ENCODE measurements at regions not wholly inside any gene's neighbourhood (a gene's known extent, or its start where the extent isn't known, plus 50 kb on each side); places are given as distances from the start of the nearest gene placed in this dataset.

DNA sequence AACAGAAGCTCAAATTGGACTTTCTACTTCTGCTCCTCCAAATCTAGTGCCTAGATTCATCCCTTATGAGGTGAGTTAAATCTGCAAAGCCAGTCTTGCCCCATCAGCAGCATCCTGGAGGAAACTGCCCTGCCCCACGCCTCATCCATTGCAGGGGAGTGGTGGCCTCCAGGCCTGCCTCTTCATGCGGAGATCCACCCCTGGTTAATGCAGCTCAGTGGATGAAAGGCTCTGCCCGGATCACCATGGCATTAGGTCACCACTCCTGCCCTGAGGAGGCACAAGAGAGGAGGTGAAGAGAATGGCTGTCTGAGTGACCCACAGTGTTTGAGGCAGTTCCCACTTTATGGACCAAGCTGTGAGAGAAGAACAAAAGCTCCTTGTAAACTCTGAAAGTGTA, 218.1 kb downstream of the C12orf75 start:
- Histone ChIP-seq H3K4me3 (ENCODE audit: low read length in 3 of 3) (no peak overlapping the region), H3K4me1 (ENCODE audit: control insufficient read depth in 3 of 3, insufficient read depth in 3 of 3, low read length in 3 of 3) (no peaks in the 10 kb centered on the region), H3K36me3 (ENCODE audit: control insufficient read depth in 3 of 3, insufficient read depth in 3 of 3, low read length in 3 of 3) (no peaks in the 10 kb centered on the region)

DNA sequence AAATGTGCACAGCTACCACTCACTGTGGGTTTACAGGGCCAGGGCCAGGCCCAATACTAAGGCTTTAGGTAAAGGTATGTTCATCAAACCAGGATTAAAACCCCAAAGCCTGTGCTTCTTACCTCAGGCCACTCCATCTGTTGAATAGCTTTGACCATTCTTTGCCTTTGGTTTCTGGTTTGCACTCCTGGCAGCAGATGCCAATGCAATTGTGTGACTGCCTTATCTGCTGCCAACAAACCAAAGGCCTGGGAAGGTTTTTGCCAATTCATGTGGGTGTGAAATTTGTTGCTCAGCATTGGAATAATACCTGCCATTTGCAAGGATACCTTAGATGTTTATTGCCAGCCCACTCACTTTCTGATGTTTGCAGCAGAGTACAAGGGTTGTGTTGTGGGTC, 221.6 kb downstream of the C12orf75 start:
- H3K36me3 ChIP-seq (ENCODE audit: control insufficient read depth in 3 of 3, insufficient read depth in 3 of 3, low read length in 3 of 3), result no peaks in the 10 kb centered on the region
- H3K27me3 ChIP-seq (ENCODE audit: control insufficient read depth in 3 of 3, insufficient read depth in 3 of 3, low read length in 3 of 3), result no peaks in the 10 kb centered on the region
- no peaks in the 10 kb centered on the region for H3K9me3 ChIP-seq (ENCODE audit: control insufficient read depth in 3 of 3, low read length in 3 of 3)
- H3K4me3 ChIP-seq (ENCODE audit: low read length in 3 of 3), result no peak overlapping the region
- peaks cover 0 to 3% (median 0%) of the 10 kb centered on the region in 3 donors for H3K4me1 ChIP-seq (ENCODE audit: control insufficient read depth in 3 of 3, insufficient read depth in 3 of 3, low read length in 3 of 3)
- H3K27ac ChIP-seq (ENCODE audit: low read depth, low read length), result no peak overlapping the region
- H3K9ac ChIP-seq (ENCODE audit: low read depth in 1 of 3, low read length in 3 of 3), result no peak overlapping the region

More for the DNA sequence above, 218.1 kb downstream of the C12orf75 start:
- Histone ChIP-seq H3K27me3 (ENCODE audit: control insufficient read depth in 3 of 3, insufficient read depth in 3 of 3, low read length in 3 of 3) (no peaks in the 10 kb centered on the region), H3K9ac (ENCODE audit: low read depth in 1 of 3, low read length in 3 of 3) (no peak overlapping the region), H3K27ac (ENCODE audit: low read depth, low read length) (no peak overlapping the region), H3K9me3 (ENCODE audit: control insufficient read depth in 3 of 3, low read length in 3 of 3) (no peaks in the 10 kb centered on the region)

DNA sequence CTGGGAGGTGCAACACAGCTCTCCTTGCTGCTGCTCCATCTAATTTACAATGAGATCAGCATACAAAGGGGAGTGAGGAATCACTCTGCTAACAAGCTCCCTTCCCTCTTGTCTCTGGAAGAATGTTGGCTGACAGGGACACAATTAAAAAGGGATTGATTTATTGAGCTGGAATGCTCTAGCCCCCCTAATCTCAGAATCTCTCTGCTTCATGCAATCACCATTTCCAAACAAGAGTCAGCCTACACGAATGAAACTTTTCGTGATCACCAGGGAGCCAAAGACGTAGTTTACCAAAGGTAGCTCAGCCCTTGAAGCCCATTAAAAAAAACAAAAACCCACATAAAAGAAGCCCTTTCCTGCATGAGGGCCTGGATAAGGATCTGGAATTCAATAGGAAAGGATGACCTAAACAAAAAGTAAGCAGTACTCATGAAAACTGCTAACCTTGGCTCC, 223.8 kb downstream of the C12orf75 start:
- H3K9me3 ChIP-seq (ENCODE audit: control insufficient read depth in 3 of 3, low read length in 3 of 3), result no peaks in the 10 kb centered on the region
- no peaks in the 10 kb centered on the region for H3K36me3 ChIP-seq (ENCODE audit: control insufficient read depth in 3 of 3, insufficient read depth in 3 of 3, low read length in 3 of 3)
- H3K9ac ChIP-seq (ENCODE audit: low read depth in 1 of 3, low read length in 3 of 3), result no peak overlapping the region
- H3K27ac ChIP-seq (ENCODE audit: low read depth, low read length), result no peak overlapping the region
- H3K4me1 ChIP-seq (ENCODE audit: control insufficient read depth in 3 of 3, insufficient read depth in 3 of 3, low read length in 3 of 3), result peaks cover 0 to 3% (median 0%) of the 10 kb centered on the region in 3 donors
- H3K4me3 ChIP-seq (ENCODE audit: low read length in 3 of 3), result no peak overlapping the region
- H3K27me3 ChIP-seq (ENCODE audit: control insufficient read depth in 3 of 3, insufficient read depth in 3 of 3, low read length in 3 of 3), result no peaks in the 10 kb centered on the region

- Histone ChIP-seq H3K36me3 (ENCODE audit: control insufficient read depth in 3 of 3, insufficient read depth in 3 of 3, low read length in 3 of 3) (no peaks in the 10 kb centered on the region), H3K27me3 (ENCODE audit: control insufficient read depth in 3 of 3, insufficient read depth in 3 of 3, low read length in 3 of 3) (no peaks in the 10 kb centered on the region), H3K9ac (ENCODE audit: low read depth in 1 of 3, low read length in 3 of 3) (no peak overlapping the region), H3K4me3 (ENCODE audit: low read length in 3 of 3) (no peak overlapping the region), H3K9me3 (ENCODE audit: control insufficient read depth in 3 of 3, low read length in 3 of 3) (no peaks in the 10 kb centered on the region), H3K27ac (ENCODE audit: low read depth, low read length) (no peak overlapping the region), H3K4me1 (ENCODE audit: control insufficient read depth in 3 of 3, insufficient read depth in 3 of 3, low read length in 3 of 3) (peaks cover 0 to 3% (median 0%) of the 10 kb centered on the region in 3 donors)
Measured at GRCh38 chr12:105554856-105555255, 224.4 kb downstream of the C12orf75 start.

DNA sequence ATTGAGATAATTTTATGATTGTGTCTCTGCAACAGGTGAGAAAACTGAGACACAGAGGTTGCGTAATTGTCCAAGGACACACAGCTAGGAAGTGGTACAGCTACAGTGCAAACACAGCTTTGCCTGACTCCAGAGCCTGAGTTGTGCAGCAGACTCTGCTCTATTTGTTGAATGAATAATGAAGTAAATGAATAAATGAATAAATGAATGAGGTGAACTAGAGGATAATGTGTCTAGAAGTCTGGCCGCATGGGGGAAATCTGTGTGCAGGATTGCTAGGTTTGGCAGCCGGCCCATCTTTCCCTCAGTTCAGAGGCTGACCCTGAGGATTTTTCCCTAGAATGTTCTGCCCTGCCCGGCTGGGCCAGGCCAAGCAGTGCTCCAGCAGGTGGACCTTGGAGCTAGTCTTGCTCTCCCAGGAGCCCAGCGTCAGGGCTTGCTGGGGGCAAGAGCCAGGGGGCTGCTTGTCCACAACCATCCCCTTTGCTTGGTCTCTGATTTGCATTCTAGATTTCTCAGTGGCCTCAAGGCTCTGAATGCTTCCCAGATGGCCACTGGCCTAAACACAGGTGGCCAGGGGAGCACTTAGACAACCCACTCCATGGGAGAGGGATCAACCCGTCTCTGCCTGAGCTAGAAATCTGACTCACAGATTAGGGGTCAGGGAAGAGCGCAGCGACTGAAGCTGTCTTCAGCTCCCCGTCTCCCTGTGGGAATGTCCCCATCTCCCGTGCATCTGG, 225.2 kb downstream of the C12orf75 start:
- H3K4me1 ChIP-seq (ENCODE audit: control insufficient read depth in 3 of 3, insufficient read depth in 3 of 3, low read length in 3 of 3), result peaks cover 0 to 3% (median 0%) of the 10 kb centered on the region in 3 donors
- no peaks in the 10 kb centered on the region for H3K27me3 ChIP-seq (ENCODE audit: control insufficient read depth in 3 of 3, insufficient read depth in 3 of 3, low read length in 3 of 3)
- no peaks in the 10 kb centered on the region for H3K36me3 ChIP-seq (ENCODE audit: control insufficient read depth in 3 of 3, insufficient read depth in 3 of 3, low read length in 3 of 3)
- no peak overlapping the region for H3K27ac ChIP-seq (ENCODE audit: low read depth, low read length)
- no peaks in the 10 kb centered on the region for H3K9me3 ChIP-seq (ENCODE audit: control insufficient read depth in 3 of 3, low read length in 3 of 3)
- H3K9ac ChIP-seq (ENCODE audit: low read depth in 1 of 3, low read length in 3 of 3), result peak overlapping the region in 1 of 3 donors; percentile 12
- H3K4me3 ChIP-seq (ENCODE audit: low read length in 3 of 3), result no peak overlapping the region

- peaks cover 0 to 14% (median 8%) of the 10 kb centered on the region in 3 donors for H3K4me1 ChIP-seq (ENCODE audit: control insufficient read depth in 3 of 3, insufficient read depth in 3 of 3, low read length in 3 of 3)
- no peak overlapping the region for H3K27ac ChIP-seq (ENCODE audit: low read depth, low read length)
- no peak overlapping the region for H3K4me3 ChIP-seq (ENCODE audit: low read length in 3 of 3)
- no peaks in the 10 kb centered on the region for H3K27me3 ChIP-seq (ENCODE audit: control insufficient read depth in 3 of 3, insufficient read depth in 3 of 3, low read length in 3 of 3)
- no peaks in the 10 kb centered on the region for H3K36me3 ChIP-seq (ENCODE audit: control insufficient read depth in 3 of 3, insufficient read depth in 3 of 3, low read length in 3 of 3)
- no peaks in the 10 kb centered on the region for H3K9me3 ChIP-seq (ENCODE audit: control insufficient read depth in 3 of 3, low read length in 3 of 3)
- no peak overlapping the region for H3K9ac ChIP-seq (ENCODE audit: low read depth in 1 of 3, low read length in 3 of 3)
Measured at GRCh38 chr12:105559310-105559709, 228.8 kb downstream of the C12orf75 start.

GRCh38 chr12:105561546-105562198, 231.2 kb downstream of the C12orf75 start:
- H3K27ac ChIP-seq (ENCODE audit: low read depth, low read length), result peak overlapping the region; percentile 20
- H3K4me1 ChIP-seq (ENCODE audit: control insufficient read depth in 3 of 3, insufficient read depth in 3 of 3, low read length in 3 of 3), result peaks cover 0 to 11% (median 8%) of the 10 kb centered on the region in 3 donors
- peak overlapping the region in 1 of 3 donors; percentile 73 for H3K9ac ChIP-seq (ENCODE audit: low read depth in 1 of 3, low read length in 3 of 3)
- peak overlapping the region in 2 of 3 donors; percentile 49 to 51 for H3K4me3 ChIP-seq (ENCODE audit: low read length in 3 of 3)
- H3K36me3 ChIP-seq (ENCODE audit: control insufficient read depth in 3 of 3, insufficient read depth in 3 of 3, low read length in 3 of 3), result no peaks in the 10 kb centered on the region
- no peaks in the 10 kb centered on the region for H3K9me3 ChIP-seq (ENCODE audit: control insufficient read depth in 3 of 3, low read length in 3 of 3)
- no peaks in the 10 kb centered on the region for H3K27me3 ChIP-seq (ENCODE audit: control insufficient read depth in 3 of 3, insufficient read depth in 3 of 3, low read length in 3 of 3)

GRCh38 chr12:105562199-105562971, 231.9 kb downstream of the C12orf75 start:
- Histone ChIP-seq H3K4me3 (ENCODE audit: low read length in 3 of 3) (peak overlapping the region; percentile 46 to 51 (median 49)), H3K4me1 (ENCODE audit: control insufficient read depth in 3 of 3, insufficient read depth in 3 of 3, low read length in 3 of 3) (peaks cover 0 to 11% (median 8%) of the 10 kb centered on the region in 3 donors), H3K9ac (ENCODE audit: low read depth in 1 of 3, low read length in 3 of 3) (peak overlapping the region in 2 of 3 donors; percentile 44 to 73), H3K36me3 (ENCODE audit: control insufficient read depth in 3 of 3, insufficient read depth in 3 of 3, low read length in 3 of 3) (no peaks in the 10 kb centered on the region), H3K9me3 (ENCODE audit: control insufficient read depth in 3 of 3, low read length in 3 of 3) (no peaks in the 10 kb centered on the region), H3K27me3 (ENCODE audit: control insufficient read depth in 3 of 3, insufficient read depth in 3 of 3, low read length in 3 of 3) (no peaks in the 10 kb centered on the region), H3K27ac (ENCODE audit: low read depth, low read length) (peak overlapping the region; percentile 20)

- H3K4me1 ChIP-seq (ENCODE audit: control insufficient read depth in 3 of 3, insufficient read depth in 3 of 3, low read length in 3 of 3), result peaks cover 0 to 5% (median under 1%) of the 10 kb centered on the region in 3 donors
- H3K27me3 ChIP-seq (ENCODE audit: control insufficient read depth in 3 of 3, insufficient read depth in 3 of 3, low read length in 3 of 3), result no peaks in the 10 kb centered on the region
- no peaks in the 10 kb centered on the region for H3K36me3 ChIP-seq (ENCODE audit: control insufficient read depth in 3 of 3, insufficient read depth in 3 of 3, low read length in 3 of 3)
- H3K9ac ChIP-seq (ENCODE audit: low read depth in 1 of 3, low read length in 3 of 3), result no peak overlapping the region
- H3K27ac ChIP-seq (ENCODE audit: low read depth, low read length), result no peak overlapping the region
- no peaks in the 10 kb centered on the region for H3K9me3 ChIP-seq (ENCODE audit: control insufficient read depth in 3 of 3, low read length in 3 of 3)
- H3K4me3 ChIP-seq (ENCODE audit: low read length in 3 of 3), result no peak overlapping the region
Measured at GRCh38 chr12:105567061-105567460, 236.6 kb downstream of the C12orf75 start.
